ENCODE measurements at regions not wholly inside any gene's neighbourhood (a gene's known extent, or its start where the extent isn't known, plus 50 kb on each side); places are given as distances from the start of the nearest gene placed in this dataset.

- TF ChIP-seq CTCF (conservative IDR thresholded peaks at IDR 0.05) = no peak
- no peak for TF ChIP-seq ZFX (IDR thresholded peaks at IDR 0.05)
Observed at GRCh38 chr4:181859439-181859838, 383.8 kb upstream of the TENM3 start.

Data from C4-2B (cell line).